SK-N-SH (cell line): ENCODE measurements at regions not wholly inside any gene's neighbourhood (a gene's known extent, or its start where the extent isn't known, plus 50 kb on each side); places are given as distances from the start of the nearest gene placed in this dataset.

Experiments
- CTCF ChIA-PET: fragments of 300-600, 350-600 bp; formaldehyde crosslinking; extraction: SDS; loops from one replicate; lab custom pipeline; 2021; lab: Yijun Ruan, JAX
- POLR2A ChIA-PET: fragments of 350-600 bp; sonication (Branson Sonifier 250); formaldehyde crosslinking; extraction: SDS; loops from one replicate; lab custom pipeline; 2020; ENCODE audit warnings: antibody characterized with exemption, inconsistent platforms; lab: Yijun Ruan, JAX
- DNase-seq: peaks from one replicate; pipeline ENCODE4 v3.0.0; 2012
- H2AFZ ChIP-seq: fragments of 200-600 bp; sonication (generic); 2 replicates; pipeline ENCODE4 v1.8.1; 2016; ENCODE audit warnings: antibody characterized with exemption, mild to moderate bottlenecking, low read depth
- H3F3A ChIP-seq: fragments of 200-600 bp; sonication (generic); replicated peaks from 2 replicates; pipeline ENCODE3; 2016; ENCODE audit warnings: antibody characterized with exemption, mild to moderate bottlenecking; ENCODE audit not compliant: insufficient read depth
- H3K27ac ChIP-seq, 2 experiments: fragments of 200-500 bp in 1 of 2; fragments of 200-600 bp in 1 of 2; sonication (Bioruptor generic) in 1 of 2; sonication (generic), shearing (Covaris generic) in 1 of 2; 2 replicates each; pipeline versions ENCODE4 v1.5.1 to v1.6.1; 2014 to 2016; ENCODE audit warnings: low read depth in 2 of 2, inconsistent platforms in 1 of 2, low read length in 1 of 2, mild to moderate bottlenecking in 1 of 2, mixed read lengths in 1 of 2
- H3K27me3 ChIP-seq: fragments of 200-600 bp; sonication (generic), shearing (Covaris generic); 2 replicates; pipeline ENCODE4 v1.6.1; 2016; ENCODE audit warnings: mixed run types; ENCODE audit not compliant: insufficient read depth
- H3K36me3 ChIP-seq, 2 experiments: fragments of 200-500 bp in 1 of 2; fragments of 200-600 bp in 1 of 2; sonication (Bioruptor generic) in 1 of 2; sonication (generic) in 1 of 2; replicated peaks in 1 of 2; 2 replicates each; pipeline versions ENCODE3 to v1.5.1; 2014 to 2016; ENCODE audit warnings: low read length in 1 of 2, mild to moderate bottlenecking in 1 of 2; ENCODE audit not compliant: insufficient read depth in 2 of 2, control insufficient read depth in 1 of 2
- H3K4me1 ChIP-seq, 2 experiments: fragments of 200-500 bp in 1 of 2; fragments of 200-600 bp in 1 of 2; sonication (Bioruptor generic) in 1 of 2; sonication (generic), shearing (Covaris generic) in 1 of 2; 2 replicates each; pipeline versions ENCODE4 v1.5.1 to v1.6.1; 2014 to 2016; ENCODE audit warnings: low read depth in 1 of 2, low read length in 1 of 2, mixed run types in 1 of 2; ENCODE audit not compliant: insufficient read depth in 2 of 2, control insufficient read depth in 1 of 2
- H3K4me2 ChIP-seq: fragments of 200-600 bp; sonication (generic), shearing (Covaris generic); 2 replicates; pipeline ENCODE4 v1.6.1; 2017; ENCODE audit warnings: mixed run types
- H3K4me3 ChIP-seq, 2 experiments: fragments of 200-500 bp in 1 of 2; fragments of 200-600 bp in 1 of 2; sonication (Bioruptor generic) in 1 of 2; sonication (generic), shearing (Covaris generic) in 1 of 2; 2 replicates each; pipeline versions ENCODE4 v1.5.1 to v1.8.1; 2014 to 2016; ENCODE audit warnings: low read depth in 2 of 2, inconsistent platforms in 1 of 2, low read length in 1 of 2, mild to moderate bottlenecking in 1 of 2, mixed read lengths in 1 of 2, moderate library complexity in 1 of 2
- H3K79me2 ChIP-seq: fragments of 200-600 bp; sonication (generic); 2 replicates; pipeline ENCODE4 v1.8.1; 2017; ENCODE audit warnings: mild to moderate bottlenecking; ENCODE audit not compliant: insufficient read depth
- H3K9ac ChIP-seq: fragments of 200-600 bp; sonication (generic); 2 replicates; pipeline ENCODE4 v1.6.1; 2017; ENCODE audit warnings: mixed run types
- H3K9me2 ChIP-seq: fragments of 200-600 bp; sonication (generic); 2 replicates; pipeline ENCODE4 v1.6.1; 2017; ENCODE audit warnings: mixed run types
- H3K9me3 ChIP-seq: fragments of 200-600 bp; sonication (generic); 2 replicates; pipeline ENCODE4 v1.6.1; 2017; ENCODE audit warnings: mixed run types, mild to moderate bottlenecking, moderate library complexity
- H4K20me1 ChIP-seq: fragments of 200-600 bp; sonication (generic); 2 replicates; pipeline ENCODE4 v1.6.1; 2017; ENCODE audit warnings: mild to moderate bottlenecking, mixed run types; ENCODE audit not compliant: insufficient read depth
- ELF1 ChIP-seq: IDR thresholded peaks from 2 replicates; pipeline ENCODE4 v1.4.0; 2012
- EP300 ChIP-seq, 2 experiments: IDR thresholded peaks; 2 replicates each; pipeline versions ENCODE4 v1.4.0 to v1.6.1; 2012; ENCODE audit warnings: borderline replicate concordance in 1 of 2, low read depth in 1 of 2, low read length in 1 of 2
- FOXJ3 ChIP-seq: sonication (generic); formaldehyde crosslinking; IDR thresholded peaks from 2 replicates; pipeline ENCODE4 v1.5.1; 2020; ENCODE audit warnings: mild to moderate bottlenecking, missing genetic modification reagents
- FOXM1 ChIP-seq: IDR thresholded peaks from 2 replicates; pipeline ENCODE4 v1.4.0; 2012; ENCODE audit warnings: low read depth, mild to moderate bottlenecking
- GABPA ChIP-seq: IDR thresholded peaks from 2 replicates; pipeline ENCODE4 v1.4.0; 2012; ENCODE audit warnings: low read depth, mild to moderate bottlenecking
- GATA2 ChIP-seq: sonication (generic); formaldehyde crosslinking; IDR thresholded peaks from 2 replicates; pipeline ENCODE4 v1.5.0; 2020; ENCODE audit warnings: mild to moderate bottlenecking, missing genetic modification reagents
- MXI1 ChIP-seq: IDR thresholded peaks from 2 replicates; pipeline ENCODE4 v1.6.1; 2012; ENCODE audit warnings: mild to moderate bottlenecking, low read depth, low read length, improper control_type of control experiment
- NRF1 ChIP-seq: IDR thresholded peaks from 2 replicates; pipeline ENCODE4 v1.6.1; 2012; ENCODE audit warnings: low read depth, mild to moderate bottlenecking, low read length
- RAD21 ChIP-seq: IDR thresholded peaks from 2 replicates; pipeline ENCODE4 v1.6.1; 2012; ENCODE audit warnings: mild to moderate bottlenecking, low read length
- REST ChIP-seq: IDR thresholded peaks from 2 replicates; pipeline ENCODE4 v1.6.1; 2012; ENCODE audit warnings: mild to moderate bottlenecking, low read depth, low read length, moderate library complexity
- RXRA ChIP-seq: IDR thresholded peaks from 2 replicates; pipeline ENCODE4 v1.4.0; 2012; ENCODE audit warnings: low read depth, mild to moderate bottlenecking, borderline replicate concordance
- SMC3 ChIP-seq: IDR thresholded peaks from 2 replicates; pipeline ENCODE4 v1.6.1; 2012; ENCODE audit warnings: low read depth, low read length, improper control_type of control experiment
- TCF12 ChIP-seq: IDR thresholded peaks from 2 replicates; pipeline ENCODE4 v1.4.0; 2012
- TEAD4 ChIP-seq: IDR thresholded peaks from 2 replicates; pipeline ENCODE4 v1.4.0; 2012; ENCODE audit warnings: mild to moderate bottlenecking, borderline replicate concordance; ENCODE audit not compliant: insufficient read depth
- YY1 ChIP-seq: IDR thresholded peaks from 2 replicates; pipeline ENCODE4 v1.4.0; 2012; ENCODE audit warnings: low read depth, mild to moderate bottlenecking
- WGBS: methylation state at CpG from one replicate; pipeline ENCODE4 v1.1.6; 2017; ENCODE audit warnings: low lambda C conversion rate; 5-methylcytosine and 5-hydroxymethylcytosine counted together
- TF ChIP-seq, protein P1 (sequence below): IDR thresholded peaks from 2 replicates; pipeline ENCODE4 v1.4.0; 2012; ENCODE audit warnings: low read depth, borderline replicate concordance
- TF ChIP-seq, protein P2 (sequence below): fragments of 150-350 bp; IDR thresholded peaks from 2 replicates; pipeline ENCODE4 v1.6.1; 2016; ENCODE audit warnings: mild to moderate bottlenecking, low read depth, low read length
- TF ChIP-seq, protein P3 (sequence below): fragments of 150-350 bp; IDR thresholded peaks from 2 replicates; pipeline ENCODE4 v1.6.1; 2017; ENCODE audit warnings: antibody characterized with exemption, low read length, low read depth, borderline replicate concordance

GRCh38 chr5:112581811-112582320, 155.8 kb upstream of the APC start:
- WGBS, result 30% methylated on average over 9 of the region's 9 CpGs
- no peaks in the 10 kb centered on the region for H3F3A ChIP-seq

More at GRCh38 chr5:112581811-112582320, 155.8 kb upstream of the APC start:
- TF ChIP-seq YY1, result no peak
- TF ChIP-seq MXI1, result no peak
- TF ChIP-seq, protein P1, sequence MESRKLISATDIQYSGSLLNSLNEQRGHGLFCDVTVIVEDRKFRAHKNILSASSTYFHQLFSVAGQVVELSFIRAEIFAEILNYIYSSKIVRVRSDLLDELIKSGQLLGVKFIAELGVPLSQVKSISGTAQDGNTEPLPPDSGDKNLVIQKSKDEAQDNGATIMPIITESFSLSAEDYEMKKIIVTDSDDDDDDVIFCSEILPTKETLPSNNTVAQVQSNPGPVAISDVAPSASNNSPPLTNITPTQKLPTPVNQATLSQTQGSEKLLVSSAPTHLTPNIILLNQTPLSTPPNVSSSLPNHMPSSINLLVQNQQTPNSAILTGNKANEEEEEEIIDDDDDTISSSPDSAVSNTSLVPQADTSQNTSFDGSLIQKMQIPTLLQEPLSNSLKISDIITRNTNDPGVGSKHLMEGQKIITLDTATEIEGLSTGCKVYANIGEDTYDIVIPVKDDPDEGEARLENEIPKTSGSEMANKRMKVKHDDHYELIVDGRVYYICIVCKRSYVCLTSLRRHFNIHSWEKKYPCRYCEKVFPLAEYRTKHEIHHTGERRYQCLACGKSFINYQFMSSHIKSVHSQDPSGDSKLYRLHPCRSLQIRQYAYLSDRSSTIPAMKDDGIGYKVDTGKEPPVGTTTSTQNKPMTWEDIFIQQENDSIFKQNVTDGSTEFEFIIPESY, result no peak
- TF ChIP-seq SMC3, result no peak
- TF ChIP-seq TEAD4, result no peak
- TF ChIP-seq REST, result no peak
- no peak for TF ChIP-seq GATA2 (CRISPR knock-in tag)
- TF ChIP-seq RXRA, result no peak
- TF ChIP-seq, protein P2, sequence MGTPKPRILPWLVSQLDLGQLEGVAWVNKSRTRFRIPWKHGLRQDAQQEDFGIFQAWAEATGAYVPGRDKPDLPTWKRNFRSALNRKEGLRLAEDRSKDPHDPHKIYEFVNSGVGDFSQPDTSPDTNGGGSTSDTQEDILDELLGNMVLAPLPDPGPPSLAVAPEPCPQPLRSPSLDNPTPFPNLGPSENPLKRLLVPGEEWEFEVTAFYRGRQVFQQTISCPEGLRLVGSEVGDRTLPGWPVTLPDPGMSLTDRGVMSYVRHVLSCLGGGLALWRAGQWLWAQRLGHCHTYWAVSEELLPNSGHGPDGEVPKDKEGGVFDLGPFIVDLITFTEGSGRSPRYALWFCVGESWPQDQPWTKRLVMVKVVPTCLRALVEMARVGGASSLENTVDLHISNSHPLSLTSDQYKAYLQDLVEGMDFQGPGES, result no peak
- TF ChIP-seq ELF1, result no peak
- TF ChIP-seq RAD21, result no peak
- TF ChIP-seq GABPA, result no peak
- TF ChIP-seq, protein P3, sequence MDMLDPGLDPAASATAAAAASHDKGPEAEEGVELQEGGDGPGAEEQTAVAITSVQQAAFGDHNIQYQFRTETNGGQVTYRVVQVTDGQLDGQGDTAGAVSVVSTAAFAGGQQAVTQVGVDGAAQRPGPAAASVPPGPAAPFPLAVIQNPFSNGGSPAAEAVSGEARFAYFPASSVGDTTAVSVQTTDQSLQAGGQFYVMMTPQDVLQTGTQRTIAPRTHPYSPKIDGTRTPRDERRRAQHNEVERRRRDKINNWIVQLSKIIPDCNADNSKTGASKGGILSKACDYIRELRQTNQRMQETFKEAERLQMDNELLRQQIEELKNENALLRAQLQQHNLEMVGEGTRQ, result no peak
- no peak for TF ChIP-seq NRF1
- TF ChIP-seq TCF12, result no peak
- no peak for TF ChIP-seq FOXJ3 (CRISPR knock-in tag)
- no peak for TF ChIP-seq FOXM1
- TF ChIP-seq EP300 (IDR thresholded peaks at IDR 0.05; ENCODE audit: borderline replicate concordance in 1 of 2, low read depth in 1 of 2, low read length in 1 of 2), result no peak
- Histone ChIP-seq H3K36me3 (no peaks in the 10 kb centered on the region), H3K27me3 (no peaks in the 10 kb centered on the region), H3K4me2 (no peak overlapping the region), H3K79me2 (no peaks in the 10 kb centered on the region), H4K20me1 (no peaks in the 10 kb centered on the region), H3K4me1 (no peaks in the 10 kb centered on the region), H3K9me2 (no peaks in the 10 kb centered on the region), H3K9ac (no peak overlapping the region), H3K4me3 (no peak overlapping the region), H3K9me3 (no peaks in the 10 kb centered on the region), H3K27ac (no peak overlapping the region), H2AFZ (no peak overlapping the region)
- CTCF ChIA-PET, result interaction anchor here (1.3 kb wide), 1 partner anchor 175 kb away, joined by 4 read pairs; no protein-coding TSS in a partner anchor
- no peak for DNase-seq
- POLR2A ChIA-PET, result no interaction called here
